GM23338 (cell line): ENCODE measurements at regions not wholly inside any gene's neighbourhood (a gene's known extent, or its start where the extent isn't known, plus 50 kb on each side); places are given as distances from the start of the nearest gene placed in this dataset.
"Not testable (repeated sequence)": the region's sequence is repeated elsewhere in the genome, so short reads cannot be mapped to it uniquely, and the experiment has no call there.

Source experiments
- CTCF ChIP-seq, 2 experiments: fragments of 200-600 bp in 1 of 2; sonication (generic) in 1 of 2; conservative IDR thresholded peaks; 2 replicates each; pipeline versions ENCODE4 v1.5.1 to v1.6.1; 2016 to 2017; ENCODE audit warnings: antibody characterized with exemption in 2 of 2, low read depth in 2 of 2, mild to moderate bottlenecking in 2 of 2, moderate library complexity in 1 of 2
- EZH2 ChIP-seq: fragments of 200-600 bp; sonication (generic); IDR thresholded peaks from one replicate; pipeline ENCODE4 v1.8.0; 2017; ENCODE audit warnings: antibody characterized with exemption, mild to moderate bottlenecking, low read depth; ENCODE audit not compliant: unreplicated experiment
- EZH2phosphoT487 ChIP-seq: fragments of 200-600 bp; sonication (generic); IDR thresholded peaks from one replicate; pipeline ENCODE4 v1.8.1; 2018; ENCODE audit warnings: antibody characterized with exemption; ENCODE audit not compliant: unreplicated experiment
- POLR2AphosphoS5 ChIP-seq: IDR thresholded peaks from 2 replicates; pipeline ENCODE4 v1.6.1; 2016; ENCODE audit warnings: antibody characterized with exemption, low read depth

GRCh38 chr4:81668328-81668727 lies 196.6 kb upstream of the RASGEF1B start:
- not testable (repeated sequence) for TF ChIP-seq CTCF (conservative IDR thresholded peaks at IDR 0.05; ENCODE audit: low read depth in 2 of 2); POLR2AphosphoS5; EZH2; EZH2phosphoT487
